Right lobe of liver (tissue), 4 donors: ENCODE measurements at regions not wholly inside any gene's neighbourhood (a gene's known extent, or its start where the extent isn't known, plus 50 kb on each side); places are given as distances from the start of the nearest gene placed in this dataset.

ENCODE experiments used
- CTCF ChIP-seq, 4 donors: fragments of 200-600 bp in 3 of 4; fragments of 450-650 bp in 1 of 4; IDR thresholded peaks; one replicate each; pipeline versions ENCODE4 v1.5.1 to v1.8.0; 2016 to 2022; ENCODE audit warnings: antibody characterized with exemption in 4 of 4, mild to moderate bottlenecking in 2 of 4
- POLR2A ChIP-seq: fragments of 450-650 bp; IDR thresholded peaks from one replicate; pipeline ENCODE4 v1.6.1; 2017; ENCODE audit warnings: antibody characterized with exemption, mild to moderate bottlenecking
- donor health status: DM: no; HTN: no; CAD: no.
- donor health status: DM: no; HTN: no; CAD: no.
- donor health status: DM: no; HTN: yes; CAD: no.

- no peak for TF ChIP-seq CTCF (IDR thresholded peaks at IDR 0.05)
- no peak for TF ChIP-seq POLR2A
Observed at GRCh38 chr13:84784443-84785153, 902.3 kb upstream of the SLITRK1 start.
